ENCODE measurements at regions not wholly inside any gene's neighbourhood (a gene's known extent, or its start where the extent isn't known, plus 50 kb on each side); places are given as distances from the start of the nearest gene placed in this dataset.

DNA sequence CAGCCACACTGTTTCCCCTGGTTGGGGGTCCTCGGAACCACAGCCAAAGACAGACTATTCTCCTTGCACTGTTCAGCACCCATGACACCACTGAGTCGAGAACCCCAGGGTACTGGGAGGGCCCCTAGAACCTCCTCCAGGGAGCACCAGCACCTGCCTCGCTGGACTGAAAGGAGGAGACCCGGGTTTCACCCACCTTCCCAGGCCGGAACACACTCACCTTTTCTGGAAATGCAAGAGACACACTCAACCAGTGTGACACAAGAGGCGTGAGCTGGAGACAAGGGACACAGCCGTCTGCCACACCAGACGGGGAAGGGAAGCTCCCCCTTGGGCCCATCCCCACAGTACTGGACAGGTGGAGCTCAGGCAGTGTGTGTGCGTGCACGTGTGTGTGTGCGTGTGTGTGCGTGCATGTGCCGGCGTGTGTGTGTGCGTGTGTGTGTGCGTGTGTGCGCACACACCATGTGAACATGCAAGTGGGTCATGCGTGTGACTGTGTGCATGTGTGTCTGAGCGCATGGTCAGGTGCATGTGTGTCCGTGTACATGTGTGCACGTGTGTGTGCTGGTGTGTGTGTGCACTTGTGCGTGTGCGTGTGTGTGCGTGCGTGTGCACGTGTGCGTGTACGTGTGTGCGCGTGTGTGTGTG, 128.8 kb upstream of the NKX1-1 start:
- DNase-seq (ENCODE audit: low spot score), result no peak
- TF ChIP-seq, protein P1, sequence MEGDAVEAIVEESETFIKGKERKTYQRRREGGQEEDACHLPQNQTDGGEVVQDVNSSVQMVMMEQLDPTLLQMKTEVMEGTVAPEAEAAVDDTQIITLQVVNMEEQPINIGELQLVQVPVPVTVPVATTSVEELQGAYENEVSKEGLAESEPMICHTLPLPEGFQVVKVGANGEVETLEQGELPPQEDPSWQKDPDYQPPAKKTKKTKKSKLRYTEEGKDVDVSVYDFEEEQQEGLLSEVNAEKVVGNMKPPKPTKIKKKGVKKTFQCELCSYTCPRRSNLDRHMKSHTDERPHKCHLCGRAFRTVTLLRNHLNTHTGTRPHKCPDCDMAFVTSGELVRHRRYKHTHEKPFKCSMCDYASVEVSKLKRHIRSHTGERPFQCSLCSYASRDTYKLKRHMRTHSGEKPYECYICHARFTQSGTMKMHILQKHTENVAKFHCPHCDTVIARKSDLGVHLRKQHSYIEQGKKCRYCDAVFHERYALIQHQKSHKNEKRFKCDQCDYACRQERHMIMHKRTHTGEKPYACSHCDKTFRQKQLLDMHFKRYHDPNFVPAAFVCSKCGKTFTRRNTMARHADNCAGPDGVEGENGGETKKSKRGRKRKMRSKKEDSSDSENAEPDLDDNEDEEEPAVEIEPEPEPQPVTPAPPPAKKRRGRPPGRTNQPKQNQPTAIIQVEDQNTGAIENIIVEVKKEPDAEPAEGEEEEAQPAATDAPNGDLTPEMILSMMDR (IDR thresholded peaks at IDR 0.05), result no peak
- ATAC-seq (ENCODE audit: low FRiP score), result no peak

DNA sequence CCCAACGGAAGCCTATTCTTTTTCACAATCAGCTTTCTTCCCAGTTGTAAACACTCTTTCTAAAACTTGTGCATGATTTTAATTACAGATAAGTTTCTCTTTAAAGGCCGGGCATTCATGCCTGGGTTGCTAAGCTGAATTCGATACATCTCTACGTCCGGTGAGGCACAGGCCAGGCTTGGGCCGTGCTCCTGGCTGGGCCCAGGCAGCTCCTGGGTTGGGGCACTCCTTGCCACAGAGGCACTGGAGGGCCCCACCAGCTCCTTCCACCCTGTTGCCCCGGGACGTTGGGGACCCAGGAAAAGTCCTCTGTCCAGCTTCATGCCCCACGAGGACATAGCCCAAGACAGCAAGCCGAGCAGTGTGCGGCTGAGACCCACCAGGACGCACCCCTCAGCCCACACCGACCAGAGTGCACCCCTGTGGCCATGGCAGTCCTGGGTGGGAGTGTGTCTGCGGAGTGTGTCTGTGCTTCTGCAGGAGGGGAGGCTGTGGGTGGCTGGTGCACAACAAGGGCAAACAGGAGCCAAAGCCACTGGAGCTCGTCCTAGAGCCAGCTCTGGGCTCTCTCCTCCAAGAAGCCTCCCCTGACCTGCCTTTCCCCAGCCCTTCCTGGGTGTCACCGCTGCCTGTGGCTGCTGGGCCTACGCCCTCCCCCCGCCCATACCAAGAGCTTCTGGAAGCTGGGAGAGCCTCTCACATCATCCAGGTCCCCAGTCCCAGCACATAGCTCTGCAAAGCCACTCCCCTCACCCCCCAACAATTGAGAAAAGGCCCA, 128.0 kb upstream of the NKX1-1 start:
- TF ChIP-seq, protein P1 (IDR thresholded peaks at IDR 0.05), result no peak
- ATAC-seq (ENCODE audit: low FRiP score), result no peak
- DNase-seq (ENCODE audit: low spot score), result no peak

DNA sequence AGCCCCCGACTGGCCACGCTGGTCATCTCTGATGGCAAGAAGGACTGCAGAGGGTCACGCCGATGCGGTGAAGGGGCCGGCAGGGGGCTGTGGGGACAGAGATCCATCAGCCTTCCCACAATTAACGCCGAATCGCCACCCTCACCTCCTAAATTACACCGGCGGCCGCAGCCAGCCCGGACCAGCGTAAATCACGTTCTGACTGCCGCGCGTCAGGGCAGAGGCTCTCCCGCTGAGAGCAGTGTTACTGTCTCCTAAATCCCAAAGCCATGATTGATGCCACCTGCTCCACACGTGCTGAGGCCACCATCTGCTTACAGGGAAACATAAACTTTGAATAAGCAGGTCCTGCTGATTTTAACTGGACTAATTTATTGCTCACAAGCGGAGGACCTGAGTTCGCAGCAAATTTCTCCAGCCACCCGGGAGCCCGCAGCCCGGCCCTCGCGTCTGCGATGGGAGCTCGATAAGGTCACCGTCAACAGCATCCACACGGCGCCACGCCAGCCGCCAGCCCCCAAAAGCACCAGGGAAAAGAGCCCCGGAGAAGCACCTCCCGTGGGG, 127.3 kb upstream of the NKX1-1 start:
- DNase-seq (ENCODE audit: low spot score) (no peak), ATAC-seq (ENCODE audit: low FRiP score) (no peak)
- TF ChIP-seq, protein P1 (IDR thresholded peaks at IDR 0.05), result no peak

DNA sequence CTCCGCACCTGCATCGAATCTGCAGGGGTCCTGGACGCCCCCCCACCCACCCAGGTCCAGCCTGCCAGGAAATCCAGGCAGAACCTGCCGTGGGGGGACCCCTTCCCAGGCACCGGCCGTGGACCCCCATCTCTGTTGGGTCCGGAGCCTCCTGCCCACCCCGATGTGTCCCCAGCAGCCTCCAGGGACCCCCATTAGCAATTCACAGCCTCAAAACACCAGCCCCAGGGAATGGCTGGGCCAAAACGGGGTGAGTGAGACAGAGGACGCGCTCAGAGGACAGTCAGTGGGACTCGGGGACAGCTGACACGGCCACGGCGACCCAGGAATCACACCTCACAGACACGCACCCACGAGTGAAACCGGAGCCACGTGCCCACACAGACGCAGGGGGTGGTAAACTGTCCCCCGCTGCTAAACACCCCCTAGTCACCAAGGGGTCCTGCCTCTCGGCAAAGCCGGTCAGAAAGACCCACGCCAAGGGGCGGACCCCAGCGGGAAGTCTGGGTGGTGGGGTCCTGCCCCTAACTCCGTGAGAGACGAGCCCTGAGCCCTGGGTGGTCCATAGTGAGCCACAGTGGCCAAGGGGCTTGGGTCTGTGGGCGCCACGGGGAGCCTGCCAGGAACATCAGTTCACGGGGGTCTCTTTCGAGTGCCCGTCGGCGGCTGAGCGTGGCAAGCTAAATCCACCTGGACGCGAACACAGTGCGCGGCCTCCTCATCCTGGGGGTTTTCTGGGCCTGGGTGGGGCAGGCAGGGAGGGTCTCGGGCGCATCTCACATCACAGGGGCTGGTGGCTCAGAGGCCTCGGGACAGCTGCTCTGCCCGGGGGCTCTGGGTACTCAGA, 126.5 kb upstream of the NKX1-1 start:
- TF ChIP-seq, protein P1 (IDR thresholded peaks at IDR 0.05), result no peak
- ATAC-seq (ENCODE audit: low FRiP score) (no peak), DNase-seq (ENCODE audit: low spot score) (no peak)

DNA sequence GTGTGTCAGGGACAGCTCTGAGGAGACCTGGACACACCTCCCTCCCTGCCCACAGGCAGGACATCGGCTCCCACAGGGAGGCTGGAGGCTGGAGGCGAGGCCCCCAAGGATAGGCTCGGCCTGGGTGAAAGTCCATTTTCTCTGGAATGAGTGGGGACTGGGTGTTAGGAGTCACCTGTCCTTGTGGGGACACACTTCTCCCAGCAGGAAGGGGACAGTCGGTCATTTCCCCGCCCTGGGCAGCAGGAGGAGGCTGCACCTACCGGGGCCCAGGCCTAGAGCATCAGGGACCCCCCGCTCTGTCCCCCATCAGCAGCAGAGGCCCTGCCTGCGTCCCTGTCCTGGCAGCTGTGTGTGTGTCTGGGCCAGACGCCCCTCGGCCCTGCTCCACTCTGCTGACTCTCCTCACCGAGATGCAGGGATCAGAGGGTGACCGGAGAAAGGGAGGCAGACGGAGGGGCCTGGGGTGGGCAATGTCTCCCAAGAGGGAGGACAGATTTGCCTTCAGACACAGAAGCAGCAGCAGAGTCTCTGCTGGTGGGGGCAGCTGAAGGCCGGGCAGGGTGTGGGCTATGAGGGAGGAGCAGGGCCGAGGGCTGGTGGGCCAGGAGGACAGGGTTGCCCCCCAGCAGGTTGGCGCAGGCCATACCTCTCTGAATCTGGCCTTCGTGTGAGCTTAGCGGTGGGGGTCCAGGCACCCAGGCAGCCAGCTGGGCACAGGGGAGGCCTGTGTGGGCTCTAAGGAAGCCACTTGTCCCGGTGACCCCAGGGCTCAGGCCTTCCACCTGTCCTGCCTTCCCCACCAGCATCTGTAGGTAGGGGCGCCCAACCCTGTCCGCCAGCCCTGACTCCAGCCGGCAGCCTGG, 125.7 kb upstream of the NKX1-1 start:
- DNase-seq (ENCODE audit: low spot score) (no peak), ATAC-seq (ENCODE audit: low FRiP score) (no peak)
- TF ChIP-seq, protein P1 (IDR thresholded peaks at IDR 0.05), result no peak

DNA sequence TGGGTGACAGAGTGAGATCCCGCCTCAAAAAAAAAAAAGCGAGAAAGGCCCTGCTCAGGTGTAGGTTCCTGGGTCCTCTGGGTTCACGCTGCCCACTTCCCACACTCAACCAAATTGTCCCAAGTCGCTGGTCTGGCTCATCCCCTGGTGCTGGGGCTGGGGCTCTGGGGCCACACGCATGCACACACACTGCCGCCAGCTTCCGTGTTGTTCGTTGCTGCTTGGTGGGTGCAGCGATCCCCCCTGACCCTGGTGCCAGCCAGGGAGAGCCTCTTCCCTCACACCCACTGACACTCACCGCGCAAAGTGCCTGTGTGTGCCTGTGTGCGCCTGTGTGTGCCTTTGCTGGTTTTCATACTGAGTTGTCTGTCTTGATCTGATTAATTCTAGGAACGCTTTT, 124.1 kb upstream of the NKX1-1 start:
- DNase-seq (ENCODE audit: low spot score) (no peak), ATAC-seq (ENCODE audit: low FRiP score) (no peak)
- TF ChIP-seq, protein P1 (IDR thresholded peaks at IDR 0.05), result no peak
